ENCODE measurements at regions not wholly inside any gene's neighbourhood (a gene's known extent, or its start where the extent isn't known, plus 50 kb on each side); places are given as distances from the start of the nearest gene placed in this dataset.
"Not testable (repeated sequence)": the region's sequence is repeated elsewhere in the genome, so short reads cannot be mapped to it uniquely, and the experiment has no call there.

- DNase-seq = peak; percentile 76
Measured at GRCh38 chrX:155819966-155820491, 61.1 kb upstream of the VAMP7 start.

GRCh38 chrX:155819525-155819924, 61.6 kb upstream of the VAMP7 start:
- no peak for DNase-seq

GRCh38 chrX:155814391-155814790, 66.8 kb upstream of the VAMP7 start:
- not testable (repeated sequence) for DNase-seq

- no peak for DNase-seq
Measured at GRCh38 chrX:155779831-155780230, 101.3 kb upstream of the VAMP7 start.

GRCh38 chrX:155778844-155779553, 102.1 kb upstream of the VAMP7 start:
- no peak for DNase-seq

GRCh38 chrX:155774387-155774786, 106.8 kb upstream of the VAMP7 start:
- no peak for DNase-seq

- no peak for DNase-seq
Measured at GRCh38 chrX:155767876-155768769, 113.0 kb upstream of the VAMP7 start.

- DNase-seq = peak; percentile 20
Measured at GRCh38 chrX:155767051-155767875, 113.9 kb upstream of the VAMP7 start.

GRCh38 chrX:155766321-155766720, 114.8 kb upstream of the VAMP7 start:
- DNase-seq = no peak

GRCh38 chrX:155761185-155761584, 120.0 kb upstream of the VAMP7 start:
- DNase-seq = no peak

GRCh38 chrX:155757046-155757759, 123.9 kb upstream of the VAMP7 start:
- DNase-seq = no peak

- no peak for DNase-seq
Measured at GRCh38 chrX:155755706-155756337, 125.3 kb upstream of the VAMP7 start.

GRCh38 chrX:155751131-155751530, 130.0 kb upstream of the VAMP7 start:
- DNase-seq = no peak

GRCh38 chrX:155747520-155747919, 133.6 kb upstream of the VAMP7 start:
- peak; percentile 76 for DNase-seq

- DNase-seq = peak; percentile 21
Measured at GRCh38 chrX:155745792-155746191, 133.0 kb upstream of the TMLHE start.

GRCh38 chrX:155744534-155744933, 131.8 kb upstream of the TMLHE start:
- DNase-seq = no peak

GRCh38 chrX:155728335-155728734, 115.6 kb upstream of the TMLHE start:
- not testable (repeated sequence) for DNase-seq

- no peak for DNase-seq
Measured at GRCh38 chrX:155718972-155719586, 106.3 kb upstream of the TMLHE start.

- DNase-seq = no peak
Measured at GRCh38 chrX:155715141-155715540, 102.4 kb upstream of the TMLHE start.

- no peak for DNase-seq
Measured at GRCh38 chrX:155695419-155695818, 82.7 kb upstream of the TMLHE start.

- DNase-seq = no peak
Measured at GRCh38 chrX:155694649-155695048, 81.9 kb upstream of the TMLHE start.
